UCSD-AML1 (cell line): ENCODE measurements at regions not wholly inside any gene's neighbourhood (a gene's known extent, or its start where the extent isn't known, plus 50 kb on each side); places are given as distances from the start of the nearest gene placed in this dataset.
"Not testable (repeated sequence)": the region's sequence is repeated elsewhere in the genome, so short reads cannot be mapped to it uniquely, and the experiment has no call there.

ENCODE experiments used
- DNase-seq: peaks from one replicate; lab custom pipeline; 2025; ENCODE audit not compliant: unreplicated experiment; lab: John Stamatoyannopoulos, UW

- no peak for DNase-seq
Measured at GRCh38 chr5:28301712-28302111, 1263.3 kb upstream of the CDH9 start.

- no peak for DNase-seq
Measured at GRCh38 chr5:28296254-28297013, 1258.0 kb upstream of the CDH9 start.

- not testable (repeated sequence) for DNase-seq
Measured at GRCh38 chr5:28287021-28287420, 1248.6 kb upstream of the CDH9 start.

- no peak for DNase-seq
Measured at GRCh38 chr5:28286566-28286965, 1248.2 kb upstream of the CDH9 start.

GRCh38 chr5:28284788-28285187 lies 1246.4 kb upstream of the CDH9 start:
- no peak for DNase-seq

GRCh38 chr5:28281351-28281750 lies 1243.0 kb upstream of the CDH9 start:
- DNase-seq = no peak

- DNase-seq = no peak
Measured at GRCh38 chr5:28275931-28276330, 1237.5 kb upstream of the CDH9 start.

- no peak for DNase-seq
Measured at GRCh38 chr5:28269978-28270377, 1231.6 kb upstream of the CDH9 start.

- DNase-seq = no peak
Measured at GRCh38 chr5:28265877-28266276, 1227.5 kb upstream of the CDH9 start.

- DNase-seq = no peak
Measured at GRCh38 chr5:28254846-28255245, 1216.5 kb upstream of the CDH9 start.

GRCh38 chr5:28253431-28253830 lies 1215.0 kb upstream of the CDH9 start:
- DNase-seq = no peak

- DNase-seq = no peak
Measured at GRCh38 chr5:28249771-28250415, 1211.5 kb upstream of the CDH9 start.

- DNase-seq = no peak
Measured at GRCh38 chr5:28234356-28234968, 1196.1 kb upstream of the CDH9 start.

GRCh38 chr5:28226407-28226806 lies 1188.0 kb upstream of the CDH9 start:
- no peak for DNase-seq

GRCh38 chr5:28219539-28219938 lies 1181.2 kb upstream of the CDH9 start:
- DNase-seq = no peak

- no peak for DNase-seq
Measured at GRCh38 chr5:28217695-28218094, 1179.3 kb upstream of the CDH9 start.

GRCh38 chr5:28216939-28217360 lies 1178.6 kb upstream of the CDH9 start:
- no peak for DNase-seq

- DNase-seq = no peak
Measured at GRCh38 chr5:28215091-28215490, 1176.7 kb upstream of the CDH9 start.

- no peak for DNase-seq
Measured at GRCh38 chr5:28214292-28214691, 1175.9 kb upstream of the CDH9 start.

GRCh38 chr5:28208356-28208755 lies 1170.0 kb upstream of the CDH9 start:
- DNase-seq = no peak

- no peak for DNase-seq
Measured at GRCh38 chr5:28190011-28190410, 1151.6 kb upstream of the CDH9 start.

GRCh38 chr5:28174691-28175090 lies 1136.3 kb upstream of the CDH9 start:
- no peak for DNase-seq
